Right cardiac atrium (tissue), 5 donors: ENCODE measurements at regions not wholly inside any gene's neighbourhood (a gene's known extent, or its start where the extent isn't known, plus 50 kb on each side); places are given as distances from the start of the nearest gene placed in this dataset.

Source experiments
- ATAC-seq, 2 donors: fragments of 200-7000 bp; cut with Tn5 transposase; one replicate each; pipeline versions ENCODE4 v1.8.0 to v1.9.1; 2020; ENCODE audit warnings: moderate library complexity in 2 of 2, mild to moderate bottlenecking in 1 of 2
- DNase-seq, 3 donors: peaks; one replicate each; pipeline ENCODE4 v3.0.0-alpha.2; 2020
- H3K27ac ChIP-seq: one replicate; pipeline ENCODE4 v1.5.1; 2013; ENCODE audit warnings: mild to moderate bottlenecking, low read length, control low read depth, moderate library complexity
- H3K27me3 ChIP-seq: one replicate; pipeline ENCODE4 v1.6.1; 2013; ENCODE audit not compliant: control insufficient read depth, insufficient read depth
- H3K4me1 ChIP-seq: one replicate; pipeline ENCODE4 v1.6.1; 2013; ENCODE audit warnings: low read length; ENCODE audit not compliant: control insufficient read depth, insufficient read depth
- H3K4me3 ChIP-seq: one replicate; pipeline ENCODE4 v1.5.1; 2013; ENCODE audit warnings: low read length, control low read depth
- H3K9me3 ChIP-seq: one replicate; pipeline ENCODE4 v1.6.1; 2013; ENCODE audit warnings: low read length; ENCODE audit not compliant: control insufficient read depth
- WGBS: extraction: QIAGEN DNeasy Blood & Tissue Kit; methylation state at CpG from one replicate; pipeline ENCODE4 v1.1.7; 2013; 5-methylcytosine and 5-hydroxymethylcytosine counted together
- intact Hi-C, 4 donors: fragments of 100-400 bp; cut with DNase I; formaldehyde crosslinking; loops; one replicate each; pipeline versions ENCODE4 v1.11.0 to v1.14.0; 2022 to 2023
- donor health status: healthy with polysubstance abuse.
- donor health status: DM: no; HTN: yes; CAD: no.
- donor health status: DM: no; HTN: no; CAD: no.
- donor health status: DM: no; HTN: yes; CAD: no; lungs with severe emphysema.
- donor health status: DM: yes; HTN: yes; CAD: no.

GRCh38 chr21:36555199-36555800, 75.4 kb upstream of the CLDN14 start:
- Histone ChIP-seq H3K27me3 (no peaks in the 10 kb centered on the region), H3K9me3 (no peaks in the 10 kb centered on the region), H3K27ac (no peak overlapping the region), H3K4me3 (no peak overlapping the region), H3K4me1 (no peaks in the 10 kb centered on the region)
- 65% methylated on average over 16 of the region's 16 CpGs for WGBS
- intact Hi-C loops = no loop called here
- ATAC-seq = no peak
- DNase-seq = no peak

DNA sequence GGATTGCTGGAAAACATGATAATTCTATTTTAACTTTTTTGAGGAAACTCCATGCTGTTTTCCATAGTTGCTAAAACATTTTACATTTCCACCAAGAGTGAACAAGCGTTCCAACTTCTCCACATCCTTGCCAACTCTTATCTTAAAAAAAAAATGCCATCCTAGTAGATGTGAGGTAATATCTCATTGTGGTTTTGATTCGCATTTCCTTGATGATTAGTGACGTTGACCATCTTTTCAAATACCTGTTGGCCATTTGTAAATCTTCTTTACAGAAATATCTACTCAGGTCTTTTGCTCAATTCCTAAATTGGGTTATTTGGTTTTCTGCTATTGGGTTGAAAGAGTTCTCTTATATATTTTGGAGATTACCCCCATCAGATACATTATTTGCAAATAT, 77.4 kb upstream of the CLDN14 start:
- ATAC-seq = no peak
- intact Hi-C loops = no loop called here
- DNase-seq = no peak
- H3K4me3 ChIP-seq = no peak overlapping the region
- no peaks in the 10 kb centered on the region for H3K4me1 ChIP-seq
- peaks cover 5% of the 10 kb centered on the region for H3K27me3 ChIP-seq
- WGBS = 61% methylated on average over 3 of the region's 3 CpGs
- no peak overlapping the region for H3K27ac ChIP-seq
- H3K9me3 ChIP-seq = no peaks in the 10 kb centered on the region

DNA sequence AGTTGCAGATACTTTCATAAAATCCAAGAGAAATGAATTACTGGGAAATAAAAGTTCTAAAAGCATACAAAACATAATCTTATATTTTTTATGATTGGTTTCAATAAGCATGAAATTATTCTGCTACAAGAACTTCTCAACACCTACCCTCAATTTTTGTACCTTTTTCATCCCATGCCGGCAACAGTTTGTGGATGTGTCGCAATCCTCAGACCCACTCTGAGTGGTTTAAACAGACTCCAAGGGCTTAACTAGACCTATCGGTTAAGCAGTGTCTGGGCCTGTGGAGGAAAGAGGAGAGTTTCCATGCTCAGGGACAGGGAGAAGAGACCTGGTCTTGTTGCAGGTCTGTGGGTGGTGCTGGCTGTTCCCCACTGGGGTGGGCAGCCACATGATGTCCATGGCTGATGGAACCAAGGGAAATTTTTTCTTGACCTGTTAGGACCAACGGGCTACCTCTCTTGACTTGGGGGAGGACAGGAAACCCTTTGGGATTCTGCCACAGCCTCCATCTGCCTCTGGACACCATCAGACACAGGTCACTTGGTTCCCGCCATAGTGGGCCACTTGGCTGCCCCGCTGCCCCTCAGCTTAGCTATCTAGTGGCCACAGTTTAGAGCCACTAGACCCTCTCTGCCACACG, 81.1 kb upstream of the CLDN14 start:
- no peak overlapping the region for H3K27ac ChIP-seq
- intact Hi-C loops = no loop called here
- whole genome bisulfite sequencing = 86% methylated on average over 7 of the region's 7 CpGs
- H3K4me1 ChIP-seq = no peaks in the 10 kb centered on the region
- H3K27me3 ChIP-seq = peaks cover 5% of the 10 kb centered on the region
- no peaks in the 10 kb centered on the region for H3K9me3 ChIP-seq
- ATAC-seq (no peak), DNase-seq (no peak)
- H3K4me3 ChIP-seq = no peak overlapping the region

DNA sequence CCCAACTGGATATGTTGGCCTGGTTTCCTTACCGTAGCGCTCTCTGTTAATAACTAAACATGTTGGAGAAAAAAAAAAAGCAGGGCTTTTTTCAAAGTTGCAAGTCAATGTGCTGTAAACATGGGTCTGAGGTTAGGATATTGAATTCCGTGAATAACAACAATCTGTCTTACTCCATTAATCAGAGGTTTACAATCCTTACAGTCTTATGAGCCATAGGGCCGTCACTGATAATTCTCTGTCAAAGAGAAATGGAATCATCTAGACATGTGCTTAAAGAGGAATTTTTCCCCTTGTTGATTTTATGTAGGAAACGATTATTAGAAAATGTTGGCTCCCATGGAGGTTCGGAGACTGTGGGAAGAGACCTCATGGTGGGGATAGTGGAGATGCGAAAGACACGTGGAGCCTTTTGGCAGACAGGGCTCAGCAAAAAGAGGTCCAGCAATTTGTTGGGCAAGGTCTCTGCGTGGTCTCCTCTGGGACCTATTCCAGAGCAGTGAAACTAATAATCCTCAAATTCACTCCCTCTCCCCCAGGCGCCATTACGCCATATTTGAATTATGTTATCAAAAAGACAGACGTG, 83.5 kb upstream of the CLDN14 start:
- H3K27ac ChIP-seq = no peak overlapping the region
- no peaks in the 10 kb centered on the region for H3K9me3 ChIP-seq
- H3K4me1 ChIP-seq = no peaks in the 10 kb centered on the region
- no peak overlapping the region for H3K4me3 ChIP-seq
- ATAC-seq (no peak), DNase-seq (no peak)
- intact Hi-C loops = no loop called here
- peaks cover 5% of the 10 kb centered on the region for H3K27me3 ChIP-seq
- 79% methylated on average over 12 of the region's 12 CpGs for WGBS

DNA sequence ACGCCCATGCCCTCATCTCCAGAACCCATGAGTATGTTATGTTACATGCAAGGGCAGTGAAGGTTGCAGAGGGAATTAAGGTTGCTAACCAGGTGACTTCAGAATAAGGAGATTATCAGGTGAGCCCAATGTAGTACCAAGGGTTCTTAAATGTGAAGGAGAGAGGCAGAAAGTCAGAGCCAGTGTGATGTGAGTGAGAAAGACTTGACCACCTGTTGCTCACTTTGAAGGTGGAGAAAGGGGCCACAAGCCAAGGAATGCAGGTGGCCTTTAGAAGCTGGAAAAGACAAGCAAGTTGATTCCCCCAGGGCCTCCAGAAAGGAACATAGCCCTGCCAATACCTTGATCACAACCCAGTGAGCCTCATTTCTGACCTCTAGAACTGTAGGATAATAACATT, 84.7 kb upstream of the CLDN14 start:
- H3K27me3 ChIP-seq = peaks cover 8% of the 10 kb centered on the region
- no peak overlapping the region for H3K4me3 ChIP-seq
- H3K4me1 ChIP-seq = no peaks in the 10 kb centered on the region
- 0% methylated on average over 1 of the region's 1 CpG for WGBS
- no peak for ATAC-seq
- no peaks in the 10 kb centered on the region for H3K9me3 ChIP-seq
- intact Hi-C loops = no loop called here
- no peak for DNase-seq
- no peak overlapping the region for H3K27ac ChIP-seq

- WGBS = 95% methylated on average over 2 of the region's 2 CpGs
- ATAC-seq (no peak), DNase-seq (no peak)
- H3K4me1 ChIP-seq = no peaks in the 10 kb centered on the region
- H3K4me3 ChIP-seq = no peak overlapping the region
- intact Hi-C loops = no loop called here
- no peak overlapping the region for H3K27ac ChIP-seq
- H3K9me3 ChIP-seq = no peaks in the 10 kb centered on the region
- peaks cover 8% of the 10 kb centered on the region for H3K27me3 ChIP-seq
Measured at GRCh38 chr21:36565540-36565939, 85.6 kb upstream of the CLDN14 start.

- Histone ChIP-seq H3K4me3 (no peak overlapping the region), H3K4me1 (no peaks in the 10 kb centered on the region), H3K27me3 (peaks cover 4% of the 10 kb centered on the region), H3K9me3 (no peaks in the 10 kb centered on the region), H3K27ac (no peak overlapping the region)
- ATAC-seq (no peak), DNase-seq (no peak)
- WGBS = 80% methylated on average over 7 of the region's 7 CpGs
- intact Hi-C loops = no loop called here
Measured at GRCh38 chr21:36566644-36567043, 86.7 kb upstream of the CLDN14 start.

DNA sequence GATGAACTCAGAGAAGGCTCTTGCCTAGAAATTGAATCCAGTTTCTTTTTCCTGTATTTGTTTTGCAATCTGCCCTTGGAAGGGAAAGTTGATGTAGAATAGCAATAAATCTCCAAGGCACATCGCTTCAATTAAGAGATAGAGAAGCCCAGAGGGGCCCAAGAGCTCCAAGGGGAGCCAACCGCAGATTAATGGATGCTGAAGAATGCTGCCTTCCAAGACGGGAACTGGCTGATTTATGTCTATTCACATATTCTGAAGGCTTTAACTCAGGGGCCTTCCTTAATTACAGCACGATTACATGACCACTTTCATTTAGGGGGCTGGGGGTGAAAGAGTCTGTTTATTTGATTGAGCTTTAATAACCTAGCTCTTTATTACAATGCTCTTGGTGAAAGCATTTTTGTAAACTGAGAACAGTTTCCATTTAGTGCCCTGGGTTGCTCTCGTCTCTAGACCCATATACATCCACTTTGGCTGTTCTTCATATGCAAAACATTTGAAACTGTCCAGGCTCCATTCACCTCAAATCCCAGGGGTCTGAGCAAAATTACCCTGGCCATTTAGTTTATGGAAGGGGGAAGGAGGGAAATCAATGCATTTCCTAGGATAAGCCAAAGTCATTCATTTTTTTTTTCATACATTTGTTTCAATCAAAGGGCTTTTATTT, 87.4 kb upstream of the CLDN14 start:
- WGBS = 61% methylated on average over 5 of the region's 5 CpGs
- ATAC-seq (no peak), DNase-seq (no peak)
- Histone ChIP-seq H3K9me3 (no peaks in the 10 kb centered on the region), H3K27me3 (peaks cover 3% of the 10 kb centered on the region), H3K4me3 (no peak overlapping the region), H3K27ac (no peak overlapping the region), H3K4me1 (no peaks in the 10 kb centered on the region)
- intact Hi-C loops = no loop called here

- H3K27ac ChIP-seq = no peak overlapping the region
- ATAC-seq (no peak), DNase-seq (no peak)
- peaks cover 3% of the 10 kb centered on the region for H3K27me3 ChIP-seq
- WGBS = 91% methylated on average over 6 of the region's 6 CpGs
- H3K4me1 ChIP-seq = no peaks in the 10 kb centered on the region
- H3K4me3 ChIP-seq = no peak overlapping the region
- no peaks in the 10 kb centered on the region for H3K9me3 ChIP-seq
- intact Hi-C loops = no loop called here
Measured at GRCh38 chr21:36569511-36569910, 89.6 kb upstream of the CLDN14 start.

GRCh38 chr21:36571556-36571955, 91.6 kb upstream of the CLDN14 start:
- Histone ChIP-seq H3K4me3 (no peak overlapping the region), H3K27ac (no peak overlapping the region), H3K27me3 (peaks cover 3% of the 10 kb centered on the region), H3K4me1 (no peaks in the 10 kb centered on the region), H3K9me3 (no peaks in the 10 kb centered on the region)
- intact Hi-C loops = no loop called here
- ATAC-seq = no peak
- 50% methylated on average over 10 of the region's 10 CpGs for WGBS
- no peak for DNase-seq

DNA sequence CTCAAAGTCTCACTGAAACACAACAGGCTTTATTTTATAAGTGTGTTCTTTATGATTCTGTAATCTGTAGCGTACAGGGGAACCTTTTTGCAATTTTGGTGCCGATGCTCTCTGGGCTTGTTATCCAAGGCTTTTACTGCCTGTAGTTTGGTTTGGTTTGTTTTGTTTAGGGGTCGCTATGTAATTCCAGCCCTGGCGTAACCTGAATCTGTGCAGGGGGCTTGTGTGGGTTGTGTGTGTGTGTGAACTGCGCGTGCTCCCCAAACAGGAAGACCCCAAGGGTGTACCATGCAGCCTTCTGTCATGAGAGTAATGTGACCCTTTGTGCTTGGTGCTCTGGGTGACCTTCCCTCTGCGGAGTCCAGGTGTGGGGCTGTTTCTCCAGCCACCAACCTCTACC, 92.1 kb upstream of the CLDN14 start:
- DNase-seq = no peak
- Histone ChIP-seq H3K9me3 (no peaks in the 10 kb centered on the region), H3K27me3 (peaks cover 3% of the 10 kb centered on the region), H3K4me1 (no peaks in the 10 kb centered on the region), H3K4me3 (no peak overlapping the region), H3K27ac (no peak overlapping the region)
- WGBS = 87% methylated on average over 7 of the region's 7 CpGs
- intact Hi-C loops = no loop called here
- ATAC-seq = no peak
